GM12801 (cell line): ENCODE measurements at regions not wholly inside any gene's neighbourhood (a gene's known extent, or its start where the extent isn't known, plus 50 kb on each side); places are given as distances from the start of the nearest gene placed in this dataset.
A peak's percentile ranks its signal among the peaks of the same experiment; 100 is the strongest.

Experiments
- CTCF ChIP-seq: IDR thresholded peaks from one replicate; pipeline ENCODE4 v1.5.1; 2011; ENCODE audit warnings: control low read depth; ENCODE audit not compliant: insufficient read length; ENCODE audit errors: extremely low read depth

- TF ChIP-seq CTCF = no peak
Observed at GRCh38 chr4:111282035-111282434, 659.2 kb upstream of the PITX2 start.

- TF ChIP-seq CTCF = peak; percentile 69
Observed at GRCh38 chr4:111283066-111283677, 660.3 kb upstream of the PITX2 start.

GRCh38 chr4:111296466-111296865 lies 673.6 kb upstream of the PITX2 start:
- no peak for TF ChIP-seq CTCF

GRCh38 chr4:111303806-111304205 lies 680.9 kb upstream of the PITX2 start:
- TF ChIP-seq CTCF = no peak

GRCh38 chr4:111323496-111323895 lies 700.6 kb upstream of the PITX2 start:
- no peak for TF ChIP-seq CTCF

GRCh38 chr4:111323916-111324315 lies 701.0 kb upstream of the PITX2 start:
- no peak for TF ChIP-seq CTCF

- no peak for TF ChIP-seq CTCF
Observed at GRCh38 chr4:111326450-111326849, 703.6 kb upstream of the PITX2 start.

GRCh38 chr4:111330786-111331185 lies 707.9 kb upstream of the PITX2 start:
- TF ChIP-seq CTCF = no peak
